HCT116 (cell line): ENCODE measurements at regions not wholly inside any gene's neighbourhood (a gene's known extent, or its start where the extent isn't known, plus 50 kb on each side); places are given as distances from the start of the nearest gene placed in this dataset.
"Not testable (repeated sequence)": the region's sequence is repeated elsewhere in the genome, so short reads cannot be mapped to it uniquely, and the experiment has no call there.

Source experiments
- EZH2 ChIP-seq: fragments of 200-600 bp; sonication (generic); IDR thresholded peaks from 2 replicates; pipeline ENCODE4 v1.6.1; 2017; ENCODE audit warnings: antibody characterized with exemption, mixed run types
- MAX ChIP-seq: IDR thresholded peaks from 2 replicates; pipeline ENCODE4 v1.6.1; 2012
- POLR2A ChIP-seq: IDR thresholded peaks from 2 replicates; pipeline ENCODE4 v1.7.0; 2011; ENCODE audit warnings: borderline replicate concordance; ENCODE audit not compliant: insufficient read depth, insufficient read length; ENCODE audit errors: extremely low read depth
- POLR2AphosphoS5 ChIP-seq: IDR thresholded peaks from 2 replicates; pipeline ENCODE4 v1.6.1; 2011; ENCODE audit warnings: mild to moderate bottlenecking, low read depth, low read length, moderate library complexity
- REST ChIP-seq: IDR thresholded peaks from 2 replicates; pipeline ENCODE4 v1.6.1; 2012; ENCODE audit warnings: low read depth
- ZNF274 ChIP-seq: fragments of 200-500 bp; sonication (Bioruptor generic); IDR thresholded peaks from 2 replicates; pipeline ENCODE4 v1.6.1; 2014; ENCODE audit warnings: mild to moderate bottlenecking, low read depth, low read length, inconsistent platforms
- TF ChIP-seq, protein P1 (sequence below), 3 experiments: fragments of 200-600 bp in 1 of 3; sonication (generic) in 1 of 3; IDR thresholded peaks in 2 of 3; conservative IDR thresholded peaks in 1 of 3; 2 replicates each; pipeline ENCODE4 v1.5.1; 2012 to 2017; ENCODE audit warnings: low read depth in 2 of 3, low read length in 2 of 3, antibody characterized with exemption in 1 of 3, borderline replicate concordance in 1 of 3, control low read depth in 1 of 3, mild to moderate bottlenecking in 1 of 3, mixed read lengths in 1 of 3, mixed run types in 1 of 3, moderate library complexity in 1 of 3; ENCODE audit not compliant: insufficient read depth in 1 of 3

- not testable (repeated sequence) for TF ChIP-seq MAX, REST, EZH2, POLR2A, POLR2AphosphoS5, ZNF274
- TF ChIP-seq, protein P1, sequence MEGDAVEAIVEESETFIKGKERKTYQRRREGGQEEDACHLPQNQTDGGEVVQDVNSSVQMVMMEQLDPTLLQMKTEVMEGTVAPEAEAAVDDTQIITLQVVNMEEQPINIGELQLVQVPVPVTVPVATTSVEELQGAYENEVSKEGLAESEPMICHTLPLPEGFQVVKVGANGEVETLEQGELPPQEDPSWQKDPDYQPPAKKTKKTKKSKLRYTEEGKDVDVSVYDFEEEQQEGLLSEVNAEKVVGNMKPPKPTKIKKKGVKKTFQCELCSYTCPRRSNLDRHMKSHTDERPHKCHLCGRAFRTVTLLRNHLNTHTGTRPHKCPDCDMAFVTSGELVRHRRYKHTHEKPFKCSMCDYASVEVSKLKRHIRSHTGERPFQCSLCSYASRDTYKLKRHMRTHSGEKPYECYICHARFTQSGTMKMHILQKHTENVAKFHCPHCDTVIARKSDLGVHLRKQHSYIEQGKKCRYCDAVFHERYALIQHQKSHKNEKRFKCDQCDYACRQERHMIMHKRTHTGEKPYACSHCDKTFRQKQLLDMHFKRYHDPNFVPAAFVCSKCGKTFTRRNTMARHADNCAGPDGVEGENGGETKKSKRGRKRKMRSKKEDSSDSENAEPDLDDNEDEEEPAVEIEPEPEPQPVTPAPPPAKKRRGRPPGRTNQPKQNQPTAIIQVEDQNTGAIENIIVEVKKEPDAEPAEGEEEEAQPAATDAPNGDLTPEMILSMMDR (IDR thresholded peaks at IDR 0.05 in 2 of 3, conservative IDR thresholded peaks at IDR 0.05 in 1 of 3; ENCODE audit: borderline replicate concordance in 1 of 3, insufficient read depth in 1 of 3, low read depth in 2 of 3, low read length in 2 of 3): not testable (repeated sequence)
Measured at GRCh38 chr7:6962871-6963270, 136.8 kb upstream of the CCZ1B start.
